Neural progenitor cell (in vitro differentiated cells): ENCODE measurements at regions not wholly inside any gene's neighbourhood (a gene's known extent, or its start where the extent isn't known, plus 50 kb on each side); places are given as distances from the start of the nearest gene placed in this dataset.

ENCODE experiments used
- CTCF ChIP-seq: fragments of 200-600 bp; sonication (generic); IDR thresholded peaks from 2 replicates; pipeline ENCODE4 v1.5.1; 2017; ENCODE audit warnings: antibody characterized with exemption, mild to moderate bottlenecking
- EZH2 ChIP-seq: fragments of 200-600 bp; sonication (generic); IDR thresholded peaks from 2 replicates; pipeline ENCODE4 v1.6.1; 2017; ENCODE audit warnings: antibody characterized with exemption, mild to moderate bottlenecking, moderate library complexity

- no peak for TF ChIP-seq CTCF
- no peak for TF ChIP-seq EZH2
Observed at GRCh38 chr16:65249768-65250167, 127.9 kb upstream of the CDH11 start.
